ENCODE measurements at regions not wholly inside any gene's neighbourhood (a gene's known extent, or its start where the extent isn't known, plus 50 kb on each side); places are given as distances from the start of the nearest gene placed in this dataset.
"Not testable (repeated sequence)": the region's sequence is repeated elsewhere in the genome, so short reads cannot be mapped to it uniquely, and the experiment has no call there.

DNA sequence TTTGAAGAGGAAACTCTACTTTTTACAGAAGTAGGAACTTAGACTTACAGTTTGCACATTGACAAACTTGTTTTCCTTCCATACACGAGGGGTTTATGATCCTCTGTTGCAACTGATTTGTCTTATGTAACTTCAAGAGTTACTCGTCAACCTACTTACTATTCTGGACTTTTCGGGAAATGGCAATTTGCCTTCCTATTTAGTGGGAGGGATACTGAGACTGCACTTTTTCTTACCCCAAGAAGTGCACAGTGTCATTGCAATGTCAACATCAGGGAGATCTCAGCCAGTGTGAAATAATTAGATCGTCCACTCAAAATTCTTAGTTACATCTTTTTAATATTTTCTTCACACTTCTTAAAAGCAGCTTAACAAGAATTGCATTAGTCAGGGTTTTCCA lies 153.9 kb upstream of the FAM20C start:
- TF ChIP-seq POLR2A, POLR2AphosphoS5 (IDR thresholded peaks at IDR 0.05): not testable (repeated sequence)
- TF ChIP-seq, protein P1, sequence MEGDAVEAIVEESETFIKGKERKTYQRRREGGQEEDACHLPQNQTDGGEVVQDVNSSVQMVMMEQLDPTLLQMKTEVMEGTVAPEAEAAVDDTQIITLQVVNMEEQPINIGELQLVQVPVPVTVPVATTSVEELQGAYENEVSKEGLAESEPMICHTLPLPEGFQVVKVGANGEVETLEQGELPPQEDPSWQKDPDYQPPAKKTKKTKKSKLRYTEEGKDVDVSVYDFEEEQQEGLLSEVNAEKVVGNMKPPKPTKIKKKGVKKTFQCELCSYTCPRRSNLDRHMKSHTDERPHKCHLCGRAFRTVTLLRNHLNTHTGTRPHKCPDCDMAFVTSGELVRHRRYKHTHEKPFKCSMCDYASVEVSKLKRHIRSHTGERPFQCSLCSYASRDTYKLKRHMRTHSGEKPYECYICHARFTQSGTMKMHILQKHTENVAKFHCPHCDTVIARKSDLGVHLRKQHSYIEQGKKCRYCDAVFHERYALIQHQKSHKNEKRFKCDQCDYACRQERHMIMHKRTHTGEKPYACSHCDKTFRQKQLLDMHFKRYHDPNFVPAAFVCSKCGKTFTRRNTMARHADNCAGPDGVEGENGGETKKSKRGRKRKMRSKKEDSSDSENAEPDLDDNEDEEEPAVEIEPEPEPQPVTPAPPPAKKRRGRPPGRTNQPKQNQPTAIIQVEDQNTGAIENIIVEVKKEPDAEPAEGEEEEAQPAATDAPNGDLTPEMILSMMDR (IDR thresholded peaks at IDR 0.05), result not testable (repeated sequence)
